Aorta (tissue), 5 donors: ENCODE measurements at regions not wholly inside any gene's neighbourhood (a gene's known extent, or its start where the extent isn't known, plus 50 kb on each side); places are given as distances from the start of the nearest gene placed in this dataset.

ENCODE experiments used
- ATAC-seq: fragments of 200-7000 bp; cut with Tn5 transposase; one replicate; pipeline ENCODE4 v1.9.1; 2022; ENCODE audit warnings: moderate library complexity; ENCODE audit not compliant: low FRiP score
- DNase-seq, 2 donors: peaks; one replicate each; pipeline ENCODE4 v3.0.0-alpha.2; 2020
- H3K27ac ChIP-seq, 2 donors: one replicate each; pipeline ENCODE4 v1.5.1; 2013; ENCODE audit warnings: low read length in 2 of 2, mild to moderate bottlenecking in 2 of 2, moderate library complexity in 2 of 2, control low read depth in 1 of 2, inconsistent platforms in 1 of 2, low read depth in 1 of 2
- H3K27me3 ChIP-seq, 2 donors: one replicate each; pipeline ENCODE4 v1.6.1; 2013; ENCODE audit warnings: control low read depth in 1 of 2, low read length in 1 of 2, mild to moderate bottlenecking in 1 of 2, moderate library complexity in 1 of 2; ENCODE audit not compliant: insufficient read depth in 2 of 2, control insufficient read depth in 1 of 2
- H3K36me3 ChIP-seq, 2 donors: one replicate each; pipeline ENCODE4 v1.6.1; 2013; ENCODE audit warnings: control low read depth in 1 of 2, low read length in 1 of 2, mild to moderate bottlenecking in 1 of 2; ENCODE audit not compliant: insufficient read depth in 2 of 2, control insufficient read depth in 1 of 2
- H3K4me1 ChIP-seq, 2 donors: one replicate each; pipeline ENCODE4 v1.6.1; 2013; ENCODE audit warnings: low read length in 2 of 2, control low read depth in 1 of 2, mild to moderate bottlenecking in 1 of 2, moderate library complexity in 1 of 2; ENCODE audit not compliant: insufficient read depth in 2 of 2, control insufficient read depth in 1 of 2
- H3K4me3 ChIP-seq, 2 donors: one replicate each; pipeline ENCODE4 v1.5.1; 2013; ENCODE audit warnings: low read length in 2 of 2, control low read depth in 1 of 2, mild to moderate bottlenecking in 1 of 2
- H3K9me3 ChIP-seq: one replicate; pipeline ENCODE4 v1.6.1; 2013; ENCODE audit warnings: mild to moderate bottlenecking, low read length; ENCODE audit not compliant: control insufficient read depth
- whole genome bisulfite sequencing, 2 donors: extraction: QIAGEN DNeasy Blood & Tissue Kit; methylation state at CpG; one replicate each; pipeline ENCODE4 v1.1.7; 2013; 5-methylcytosine and 5-hydroxymethylcytosine counted together
- intact Hi-C, 2 donors: fragments of 100-400 bp; cut with DNase I; formaldehyde crosslinking; loops; one replicate each; pipeline versions ENCODE4 v1.14.2 to v1.15.0; 2022
- donor health status: healthy with polysubstance abuse.
- donor health status: Bipolar disorder and iron deficiency.
- donor health status: DM: no; HTN: no; CAD: no.
- donor health status: DM: no; HTN: no; CAD: no.
- donor health status: DM: yes; HTN: yes; CAD: no.

GRCh38 chr6:134744301-134744700 is 205.6 kb downstream of the ALDH8A1 start:
- DNase-seq: no peak
- no peak overlapping the region for H3K27ac ChIP-seq
- H3K9me3 ChIP-seq: no peaks in the 10 kb centered on the region
- H3K4me3 ChIP-seq: no peak overlapping the region
- no peaks in the 10 kb centered on the region for H3K4me1 ChIP-seq
- H3K36me3 ChIP-seq: no peaks in the 10 kb centered on the region
- ATAC-seq: no peak
- intact Hi-C loops: no loop called here
- H3K27me3 ChIP-seq: no peaks in the 10 kb centered on the region

- WGBS, 2 donors: 84 to 86% methylated on average over 7 of the region's 7 CpGs
- no peaks in the 10 kb centered on the region for H3K4me1 ChIP-seq
- H3K36me3 ChIP-seq: no peaks in the 10 kb centered on the region
- intact Hi-C loops: no loop called here
- no peak for DNase-seq
- ATAC-seq: no peak
- H3K9me3 ChIP-seq: no peaks in the 10 kb centered on the region
- no peaks in the 10 kb centered on the region for H3K27me3 ChIP-seq
- no peak overlapping the region for H3K4me3 ChIP-seq
- H3K27ac ChIP-seq: no peak overlapping the region
Measured at GRCh38 chr6:134741200-134741536, 208.7 kb downstream of the ALDH8A1 start.

GRCh38 chr6:134740473-134741199 is 209.3 kb downstream of the ALDH8A1 start:
- WGBS, 2 donors: 63 to 72% methylated on average over 5 of the region's 5 CpGs
- Histone ChIP-seq H3K27me3 (no peaks in the 10 kb centered on the region), H3K27ac (no peak overlapping the region), H3K4me3 (no peak overlapping the region), H3K9me3 (no peaks in the 10 kb centered on the region), H3K36me3 (no peaks in the 10 kb centered on the region), H3K4me1 (no peaks in the 10 kb centered on the region)
- DNase-seq: no peak
- ATAC-seq: no peak
- intact Hi-C loops: no loop called here

- ATAC-seq: no peak
- Histone ChIP-seq H3K4me1 (no peaks in the 10 kb centered on the region), H3K4me3 (no peak overlapping the region), H3K9me3 (no peaks in the 10 kb centered on the region), H3K36me3 (no peaks in the 10 kb centered on the region), H3K27ac (no peak overlapping the region), H3K27me3 (no peaks in the 10 kb centered on the region)
- no peak for DNase-seq
- WGBS, 2 donors: 25 to 50% methylated on average over 5 of the region's 5 CpGs
- intact Hi-C loops: no loop called here
Measured at GRCh38 chr6:134740027-134740373, 209.9 kb downstream of the ALDH8A1 start.

- Histone ChIP-seq H3K4me3 (no peak overlapping the region), H3K4me1 (no peaks in the 10 kb centered on the region), H3K9me3 (no peaks in the 10 kb centered on the region), H3K36me3 (no peaks in the 10 kb centered on the region), H3K27ac (no peak overlapping the region), H3K27me3 (no peaks in the 10 kb centered on the region)
- WGBS, 2 donors: 88 to 90% methylated on average over 6 of the region's 6 CpGs
- ATAC-seq (no peak), DNase-seq (no peak)
- intact Hi-C loops: no loop called here
Measured at GRCh38 chr6:134739299-134740026, 210.4 kb downstream of the ALDH8A1 start.

GRCh38 chr6:134738211-134738885 is 211.6 kb downstream of the ALDH8A1 start:
- Histone ChIP-seq H3K4me1 (no peaks in the 10 kb centered on the region), H3K36me3 (no peaks in the 10 kb centered on the region), H3K27ac (no peak overlapping the region), H3K4me3 (no peak overlapping the region), H3K9me3 (no peaks in the 10 kb centered on the region), H3K27me3 (no peaks in the 10 kb centered on the region)
- intact Hi-C loops: no loop called here
- no peak for DNase-seq
- 68 to 77% methylated on average over 1 of the region's 1 CpG for WGBS, 2 donors
- ATAC-seq: no peak

- H3K27me3 ChIP-seq: no peaks in the 10 kb centered on the region
- no peaks in the 10 kb centered on the region for H3K9me3 ChIP-seq
- intact Hi-C loops: no loop called here
- H3K27ac ChIP-seq: no peak overlapping the region
- DNase-seq: no peak
- no peaks in the 10 kb centered on the region for H3K4me1 ChIP-seq
- no peak overlapping the region for H3K4me3 ChIP-seq
- ATAC-seq: no peak
- H3K36me3 ChIP-seq: no peaks in the 10 kb centered on the region
Measured at GRCh38 chr6:134735461-134735860, 214.4 kb downstream of the ALDH8A1 start.

- H3K27ac ChIP-seq: no peak overlapping the region
- 79 to 83% methylated on average over 6 of the region's 6 CpGs for WGBS, 2 donors
- ATAC-seq (no peak), DNase-seq (no peak)
- intact Hi-C loops: no loop called here
- no peak overlapping the region for H3K4me3 ChIP-seq
- H3K27me3 ChIP-seq: no peaks in the 10 kb centered on the region
- no peaks in the 10 kb centered on the region for H3K36me3 ChIP-seq
- no peaks in the 10 kb centered on the region for H3K4me1 ChIP-seq
- H3K9me3 ChIP-seq: no peaks in the 10 kb centered on the region
Measured at GRCh38 chr6:134734312-134734869, 215.5 kb downstream of the ALDH8A1 start.

GRCh38 chr6:134733801-134734200 is 216.1 kb downstream of the ALDH8A1 start:
- no peaks in the 10 kb centered on the region for H3K27me3 ChIP-seq
- WGBS, 2 donors: 76 to 96% methylated on average over 1 of the region's 1 CpG
- intact Hi-C loops: no loop called here
- H3K36me3 ChIP-seq: no peaks in the 10 kb centered on the region
- no peak overlapping the region for H3K27ac ChIP-seq
- H3K9me3 ChIP-seq: no peaks in the 10 kb centered on the region
- no peak overlapping the region for H3K4me3 ChIP-seq
- ATAC-seq (no peak), DNase-seq (no peak)
- H3K4me1 ChIP-seq: no peaks in the 10 kb centered on the region
